Upper lobe of left lung (tissue), 6 donors: ENCODE measurements at regions not wholly inside any gene's neighbourhood (a gene's known extent, or its start where the extent isn't known, plus 50 kb on each side); places are given as distances from the start of the nearest gene placed in this dataset.

ENCODE experiments used
- ATAC-seq, 2 donors: fragments of 200-7000 bp; cut with Tn5 transposase; one replicate each; pipeline ENCODE4 v1.9.1; 2022; ENCODE audit warnings: mild to moderate bottlenecking in 2 of 2, moderate library complexity in 2 of 2; ENCODE audit not compliant: low FRiP score in 2 of 2
- DNase-seq, 2 donors: peaks; one replicate each; pipeline ENCODE4 v3.0.0-alpha.2; 2019 to 2020
- H3K27ac ChIP-seq, 4 donors: fragments of 200-600 bp; sonication (generic); one replicate each; pipeline ENCODE4 v1.5.1; 2016 to 2019
- H3K27me3 ChIP-seq, 4 donors: fragments of 200-600 bp; sonication (generic); one replicate each; pipeline ENCODE4 v1.5.1; 2017 to 2019
- H3K36me3 ChIP-seq, 4 donors: fragments of 200-600 bp; sonication (generic); one replicate each; pipeline ENCODE4 v1.5.1; 2016 to 2019
- H3K4me1 ChIP-seq, 4 donors: fragments of 200-600 bp; sonication (generic); one replicate each; pipeline ENCODE4 v1.5.1; 2018 to 2019
- H3K4me3 ChIP-seq, 4 donors: fragments of 200-600 bp; sonication (generic); one replicate each; pipeline ENCODE4 v1.5.1; 2017 to 2019; ENCODE audit warnings: mild to moderate bottlenecking in 2 of 4, moderate library complexity in 1 of 4
- H3K9me3 ChIP-seq, 4 donors: fragments of 200-600 bp; sonication (generic); one replicate each; pipeline ENCODE4 v1.5.1; 2018 to 2019
- EP300 ChIP-seq, 4 donors: sonication (generic); formaldehyde crosslinking; IDR thresholded peaks; one replicate each; pipeline ENCODE4 v1.5.1; 2017; ENCODE audit warnings: antibody characterized with exemption in 4 of 4, control low read depth in 2 of 4
- POLR2A ChIP-seq, 4 donors: fragments of 450-650 bp; IDR thresholded peaks; one replicate each; pipeline ENCODE4 v1.5.1; 2016 to 2017; ENCODE audit warnings: antibody characterized with exemption in 4 of 4, mild to moderate bottlenecking in 2 of 4
- POLR2AphosphoS5 ChIP-seq, 2 donors: sonication (generic); formaldehyde crosslinking; IDR thresholded peaks; one replicate each; pipeline ENCODE4 v1.5.1; 2017; ENCODE audit warnings: antibody characterized with exemption in 2 of 2
- WGBS, 2 donors: methylation state at CpG; one replicate each; pipeline ENCODE4 v1.1.5; 2017 to 2018; 5-methylcytosine and 5-hydroxymethylcytosine counted together
- TF ChIP-seq, protein P1 (sequence below), 6 experiments: fragments of 450-650 bp in 4 of 6; fragments of 200-600 bp in 2 of 6; sonication (generic) in 2 of 6; IDR thresholded peaks; one replicate each; pipeline ENCODE4 v1.5.1; 2016 to 2019; ENCODE audit warnings: antibody characterized with exemption in 6 of 6
- donor health status: DM: no; HTN: no; CAD: no; lungs with moderate emphysema.
- donor health status: DM: no; HTN: yes; CAD: no; lungs with severe emphysema.

DNA sequence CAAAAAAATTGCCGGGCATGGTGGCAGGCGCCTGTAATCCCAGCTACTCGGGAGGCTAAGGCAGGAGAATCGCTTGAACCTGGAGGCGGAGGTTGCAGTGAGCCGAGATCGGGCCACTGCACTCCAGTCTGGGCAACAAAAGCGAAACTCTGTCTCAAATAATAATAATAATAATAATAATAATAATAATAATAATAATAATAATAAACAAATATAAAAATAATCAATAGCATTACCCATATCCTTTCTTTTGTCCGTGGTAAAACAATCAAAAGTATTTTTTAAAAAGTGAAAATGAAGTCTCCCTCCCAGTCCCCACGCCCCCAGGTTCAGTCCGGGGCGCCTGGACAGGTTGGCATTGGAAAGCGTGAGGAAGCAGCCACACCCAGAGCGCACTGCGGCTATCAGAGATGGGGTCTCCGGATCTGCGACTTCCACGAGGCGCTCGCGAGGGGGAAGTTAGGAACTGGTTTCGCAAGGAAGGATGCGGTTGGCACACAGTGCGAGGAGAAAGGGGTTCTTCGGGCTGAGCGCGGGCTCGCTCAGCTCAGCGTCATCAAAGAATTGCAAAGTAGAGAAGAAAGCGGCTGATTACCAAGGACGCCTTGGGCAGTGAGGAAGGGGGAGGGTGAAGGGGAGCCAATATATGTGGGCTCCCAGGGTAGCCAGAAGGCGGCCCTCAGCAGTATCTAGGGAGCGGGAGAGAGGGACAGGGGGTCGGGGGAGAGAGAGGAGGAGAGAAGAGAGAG lies 69.5 kb upstream of the EPHB3 start:
- 21 to 28% methylated on average over 34 of the region's 34 CpGs for WGBS, 2 donors
- Histone ChIP-seq H3K4me1 (peaks cover 0 to 19% (median 6%) of the 10 kb centered on the region in 4 donors), H3K27me3 (peaks cover 0 to 11% (median 3%) of the 10 kb centered on the region in 4 donors), H3K27ac (no peak overlapping the region), H3K9me3 (no peaks in the 10 kb centered on the region), H3K4me3 (peak overlapping the region in 2 of 4 donors; percentile 20 to 41), H3K36me3 (no peaks in the 10 kb centered on the region)
- DNase-seq (peak in 1 of 2 donors; percentile 46), ATAC-seq (peak; percentile 31 to 80)
- TF ChIP-seq POLR2AphosphoS5 (IDR thresholded peaks at IDR 0.05) (no peak), EP300 (IDR thresholded peaks at IDR 0.05) (no peak), POLR2A (IDR thresholded peaks at IDR 0.05) (no peak)
- TF ChIP-seq, protein P1, sequence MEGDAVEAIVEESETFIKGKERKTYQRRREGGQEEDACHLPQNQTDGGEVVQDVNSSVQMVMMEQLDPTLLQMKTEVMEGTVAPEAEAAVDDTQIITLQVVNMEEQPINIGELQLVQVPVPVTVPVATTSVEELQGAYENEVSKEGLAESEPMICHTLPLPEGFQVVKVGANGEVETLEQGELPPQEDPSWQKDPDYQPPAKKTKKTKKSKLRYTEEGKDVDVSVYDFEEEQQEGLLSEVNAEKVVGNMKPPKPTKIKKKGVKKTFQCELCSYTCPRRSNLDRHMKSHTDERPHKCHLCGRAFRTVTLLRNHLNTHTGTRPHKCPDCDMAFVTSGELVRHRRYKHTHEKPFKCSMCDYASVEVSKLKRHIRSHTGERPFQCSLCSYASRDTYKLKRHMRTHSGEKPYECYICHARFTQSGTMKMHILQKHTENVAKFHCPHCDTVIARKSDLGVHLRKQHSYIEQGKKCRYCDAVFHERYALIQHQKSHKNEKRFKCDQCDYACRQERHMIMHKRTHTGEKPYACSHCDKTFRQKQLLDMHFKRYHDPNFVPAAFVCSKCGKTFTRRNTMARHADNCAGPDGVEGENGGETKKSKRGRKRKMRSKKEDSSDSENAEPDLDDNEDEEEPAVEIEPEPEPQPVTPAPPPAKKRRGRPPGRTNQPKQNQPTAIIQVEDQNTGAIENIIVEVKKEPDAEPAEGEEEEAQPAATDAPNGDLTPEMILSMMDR (IDR thresholded peaks at IDR 0.05) = no peak

DNA sequence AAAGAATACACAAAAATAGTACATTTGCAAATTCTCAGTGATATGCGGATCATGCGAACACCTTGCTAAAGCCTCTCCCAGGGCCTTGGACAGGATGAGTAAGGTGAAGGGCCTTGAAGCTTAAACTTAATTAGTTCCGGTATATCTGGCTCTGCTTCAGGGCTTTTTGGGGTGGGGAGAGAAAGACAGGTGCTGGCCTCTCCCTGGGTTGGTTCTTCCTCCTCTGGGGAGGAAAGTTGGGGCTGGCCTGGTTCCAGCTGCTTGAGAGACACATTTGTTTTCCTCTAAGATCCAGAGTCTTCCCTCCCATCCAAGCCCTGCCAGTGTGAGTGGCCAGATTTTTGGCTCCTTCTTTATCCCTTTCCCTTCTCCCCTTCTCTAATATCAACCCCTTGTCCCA lies 64.7 kb upstream of the EPHB3 start:
- Histone ChIP-seq H3K4me1 (peaks cover 0 to 6% (median 6%) of the 10 kb centered on the region in 4 donors), H3K27ac (no peak overlapping the region), H3K36me3 (no peaks in the 10 kb centered on the region), H3K4me3 (no peak overlapping the region), H3K9me3 (peaks cover 0 to 4% (median 0%) of the 10 kb centered on the region in 4 donors), H3K27me3 (peaks cover 0 to 6% (median 2%) of the 10 kb centered on the region in 4 donors)
- WGBS, 2 donors = 96 to 100% methylated on average over 3 of the region's 3 CpGs
- no peak for TF ChIP-seq POLR2A (IDR thresholded peaks at IDR 0.05)
- TF ChIP-seq POLR2AphosphoS5 (IDR thresholded peaks at IDR 0.05) = no peak
- TF ChIP-seq, protein P1 (IDR thresholded peaks at IDR 0.05) = no peak
- TF ChIP-seq EP300 (IDR thresholded peaks at IDR 0.05) = no peak
- DNase-seq (no peak), ATAC-seq (no peak)

DNA sequence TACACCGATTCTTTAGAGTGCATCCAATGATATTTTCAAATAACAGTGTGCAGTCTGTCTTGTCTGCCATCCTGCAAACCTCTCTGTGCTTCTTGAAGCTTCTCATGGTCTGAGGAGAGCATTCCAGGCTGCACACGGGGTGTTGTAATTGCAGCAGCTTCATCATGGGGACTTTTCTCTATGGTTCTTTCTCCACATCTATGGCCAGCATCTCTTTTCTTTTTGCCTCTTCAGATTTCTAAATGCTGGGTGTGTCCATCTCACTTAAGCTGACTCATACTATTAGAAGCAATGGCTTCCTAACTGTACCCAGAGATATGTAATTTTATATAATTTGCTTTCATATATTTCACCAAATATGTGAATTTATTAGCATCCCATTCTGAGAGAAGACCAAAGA lies 63.8 kb upstream of the EPHB3 start:
- Histone ChIP-seq H3K4me3 (no peak overlapping the region), H3K9me3 (peaks cover 0 to 9% (median 0%) of the 10 kb centered on the region in 4 donors), H3K27me3 (no peaks in the 10 kb centered on the region), H3K4me1 (no peaks in the 10 kb centered on the region), H3K36me3 (no peaks in the 10 kb centered on the region), H3K27ac (no peak overlapping the region)
- no peak for DNase-seq
- no peak for ATAC-seq
- TF ChIP-seq, protein P1 (IDR thresholded peaks at IDR 0.05) = no peak
- no peak for TF ChIP-seq POLR2A (IDR thresholded peaks at IDR 0.05)
- TF ChIP-seq POLR2AphosphoS5 (IDR thresholded peaks at IDR 0.05) = no peak
- no peak for TF ChIP-seq EP300 (IDR thresholded peaks at IDR 0.05)
- 71 to 85% methylated on average over 2 of the region's 2 CpGs for WGBS, 2 donors

DNA sequence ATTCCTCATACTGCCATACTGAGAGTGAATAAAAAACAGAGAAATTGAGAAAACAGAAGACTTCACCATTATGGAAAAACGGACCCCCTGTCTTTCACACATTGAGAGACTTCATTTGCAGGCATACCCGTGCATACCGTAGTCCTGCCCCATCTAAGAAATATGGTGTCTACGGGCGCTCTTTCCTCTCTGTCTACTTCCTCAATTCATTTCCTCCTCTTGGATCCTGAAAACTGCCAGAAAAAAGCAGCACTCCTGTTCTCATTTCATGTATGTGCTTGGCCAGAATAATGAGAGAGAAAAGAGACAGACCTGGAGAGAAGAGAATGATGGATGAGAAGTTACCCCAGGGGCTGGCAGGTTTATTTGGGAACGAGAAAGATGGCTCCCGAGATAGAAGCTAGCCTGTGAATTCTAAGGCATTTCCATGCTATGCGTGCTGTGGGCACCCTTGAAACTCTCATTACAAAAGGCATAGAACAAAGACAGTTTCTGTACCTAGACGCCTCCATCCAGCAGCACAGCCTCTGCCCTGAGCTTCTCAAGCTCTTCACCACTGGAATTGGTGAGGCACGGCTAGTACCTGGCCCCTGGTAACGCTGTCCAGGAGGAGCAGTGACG lies 62.5 kb upstream of the EPHB3 start:
- Histone ChIP-seq H3K27me3 (no peaks in the 10 kb centered on the region), H3K27ac (no peak overlapping the region), H3K4me3 (no peak overlapping the region), H3K36me3 (no peaks in the 10 kb centered on the region), H3K4me1 (no peaks in the 10 kb centered on the region), H3K9me3 (peaks cover 0 to 9% (median 0%) of the 10 kb centered on the region in 4 donors)
- WGBS, 2 donors = 61 to 66% methylated on average over 9 to 12 of the region's 12 CpGs
- TF ChIP-seq POLR2AphosphoS5 (IDR thresholded peaks at IDR 0.05) (no peak), POLR2A (IDR thresholded peaks at IDR 0.05) (no peak), EP300 (IDR thresholded peaks at IDR 0.05) (no peak)
- TF ChIP-seq, protein P1 (IDR thresholded peaks at IDR 0.05) = no peak
- ATAC-seq = peak in 1 of 2 donors; percentile 26
- no peak for DNase-seq
